ENCODE measurements at regions not wholly inside any gene's neighbourhood (a gene's known extent, or its start where the extent isn't known, plus 50 kb on each side); places are given as distances from the start of the nearest gene placed in this dataset.

- H2BK12ac ChIP-seq (ENCODE audit: low read length), result no peak overlapping the region
- no peak overlapping the region for H3K4me3 ChIP-seq (ENCODE audit: low read length in 2 of 2)
- no peaks in the 10 kb centered on the region for H3K79me1 ChIP-seq (ENCODE audit: low read depth, low read length)
- no peak overlapping the region for H3K18ac ChIP-seq (ENCODE audit: low read length)
- no CpG with 5 or more reads among the region's 1 CpG for WGBS, 2 donors (ENCODE audit: extremely low coverage in 2 of 2, insufficient read length in 2 of 2, insufficient replicate concordance in 1 of 2)
- H3K27ac ChIP-seq (replicated peaks; ENCODE audit: low read length), result no peak overlapping the region
- no peaks in the 10 kb centered on the region for H3K9me3 ChIP-seq (replicated peaks in 1 of 2; ENCODE audit: control insufficient read depth in 2 of 2, insufficient read depth in 1 of 2, low read depth in 1 of 2, low read length in 2 of 2)
- no peak overlapping the region for H2AFZ ChIP-seq (ENCODE audit: low read length)
- H2BK15ac ChIP-seq (ENCODE audit: low read length), result no peak overlapping the region
- H2BK5ac ChIP-seq (ENCODE audit: low read length), result no peak overlapping the region
- H3K9ac ChIP-seq (ENCODE audit: low read depth, low read length, poor library complexity), result no peak overlapping the region
- no peak overlapping the region for H3K23ac ChIP-seq (ENCODE audit: low read depth, low read length, poor library complexity)
- no peaks in the 10 kb centered on the region for H3K27me3 ChIP-seq (ENCODE audit: control insufficient read depth in 3 of 3, insufficient read depth in 3 of 3, low read depth in 1 of 3, low read length in 3 of 3)
- no peaks in the 10 kb centered on the region for H3K4me1 ChIP-seq (ENCODE audit: control insufficient read depth in 2 of 2, insufficient read depth in 1 of 2, low read depth in 1 of 2, low read length in 2 of 2)
- H3K14ac ChIP-seq (ENCODE audit: low read length), result no peak overlapping the region
- no peak overlapping the region for H2BK120ac ChIP-seq (ENCODE audit: low read depth, low read length)
- no peak overlapping the region for H4K8ac ChIP-seq (ENCODE audit: low read depth, low read length)
- H3K36me3 ChIP-seq (replicated peaks in 1 of 2; ENCODE audit: control insufficient read depth in 2 of 2, insufficient read depth in 2 of 2, low read length in 2 of 2), result no peaks in the 10 kb centered on the region
- H3K4me2 ChIP-seq (ENCODE audit: insufficient read depth, low read length, poor library complexity, severe bottlenecking), result no peak overlapping the region
- no peak overlapping the region for H2AK5ac ChIP-seq (ENCODE audit: low read depth, low read length)
- DNase-seq (ENCODE audit: low spot score), result no peak
- no peak overlapping the region for H3K4ac ChIP-seq (ENCODE audit: low read length)
- no peak overlapping the region for H4K91ac ChIP-seq (ENCODE audit: low read depth, low read length, poor library complexity)
These were observed 132.3 kb upstream of the RASGRP1 start for GRCh38 chr15:38696790-38697495.

GRCh38 chr15:38698254-38698653 is 133.6 kb upstream of the RASGRP1 start:
- no peak overlapping the region for H3K18ac ChIP-seq (ENCODE audit: low read length)
- no peak overlapping the region for H4K8ac ChIP-seq (ENCODE audit: low read depth, low read length)
- no peak overlapping the region for H4K91ac ChIP-seq (ENCODE audit: low read depth, low read length, poor library complexity)
- no peak overlapping the region for H2BK120ac ChIP-seq (ENCODE audit: low read depth, low read length)
- no peak overlapping the region for H3K4ac ChIP-seq (ENCODE audit: low read length)
- DNase-seq (ENCODE audit: low spot score), result no peak
- H3K9ac ChIP-seq (ENCODE audit: low read depth, low read length, poor library complexity), result no peak overlapping the region
- WGBS, 2 donors (ENCODE audit: extremely low coverage in 2 of 2, insufficient read length in 2 of 2, insufficient replicate concordance in 1 of 2), result no CpG with 5 or more reads among the region's 4 CpGs
- H2AFZ ChIP-seq (ENCODE audit: low read length), result no peak overlapping the region
- no peaks in the 10 kb centered on the region for H3K27me3 ChIP-seq (ENCODE audit: control insufficient read depth in 3 of 3, insufficient read depth in 3 of 3, low read depth in 1 of 3, low read length in 3 of 3)
- no peak overlapping the region for H3K4me2 ChIP-seq (ENCODE audit: insufficient read depth, low read length, poor library complexity, severe bottlenecking)
- H2BK5ac ChIP-seq (ENCODE audit: low read length), result no peak overlapping the region
- H3K27ac ChIP-seq (replicated peaks; ENCODE audit: low read length), result no peak overlapping the region
- no peak overlapping the region for H2BK15ac ChIP-seq (ENCODE audit: low read length)
- H3K4me3 ChIP-seq (ENCODE audit: low read length in 2 of 2), result no peak overlapping the region
- H3K9me3 ChIP-seq (replicated peaks in 1 of 2; ENCODE audit: control insufficient read depth in 2 of 2, insufficient read depth in 1 of 2, low read depth in 1 of 2, low read length in 2 of 2), result no peaks in the 10 kb centered on the region
- H3K4me1 ChIP-seq (ENCODE audit: control insufficient read depth in 2 of 2, insufficient read depth in 1 of 2, low read depth in 1 of 2, low read length in 2 of 2), result no peaks in the 10 kb centered on the region
- no peaks in the 10 kb centered on the region for H3K79me1 ChIP-seq (ENCODE audit: low read depth, low read length)
- H3K23ac ChIP-seq (ENCODE audit: low read depth, low read length, poor library complexity), result no peak overlapping the region
- no peak overlapping the region for H3K14ac ChIP-seq (ENCODE audit: low read length)
- H3K36me3 ChIP-seq (replicated peaks in 1 of 2; ENCODE audit: control insufficient read depth in 2 of 2, insufficient read depth in 2 of 2, low read length in 2 of 2), result no peaks in the 10 kb centered on the region
- no peak overlapping the region for H2AK5ac ChIP-seq (ENCODE audit: low read depth, low read length)
- H2BK12ac ChIP-seq (ENCODE audit: low read length), result no peak overlapping the region

- no peaks in the 10 kb centered on the region for H3K9me3 ChIP-seq (replicated peaks in 1 of 2; ENCODE audit: control insufficient read depth in 2 of 2, insufficient read depth in 1 of 2, low read depth in 1 of 2, low read length in 2 of 2)
- H3K27me3 ChIP-seq (ENCODE audit: control insufficient read depth in 3 of 3, insufficient read depth in 3 of 3, low read depth in 1 of 3, low read length in 3 of 3), result no peaks in the 10 kb centered on the region
- DNase-seq (ENCODE audit: low spot score), result peak; percentile 43
- H2AK5ac ChIP-seq (ENCODE audit: low read depth, low read length), result no peak overlapping the region
- H2BK15ac ChIP-seq (ENCODE audit: low read length), result no peak overlapping the region
- no peak overlapping the region for H2BK5ac ChIP-seq (ENCODE audit: low read length)
- H2BK12ac ChIP-seq (ENCODE audit: low read length), result no peak overlapping the region
- H4K8ac ChIP-seq (ENCODE audit: low read depth, low read length), result no peak overlapping the region
- no peak overlapping the region for H2AFZ ChIP-seq (ENCODE audit: low read length)
- WGBS, 2 donors (ENCODE audit: extremely low coverage in 2 of 2, insufficient read length in 2 of 2, insufficient replicate concordance in 1 of 2), result no CpG with 5 or more reads among the region's 2 CpGs
- no peaks in the 10 kb centered on the region for H3K79me1 ChIP-seq (ENCODE audit: low read depth, low read length)
- no peak overlapping the region for H4K91ac ChIP-seq (ENCODE audit: low read depth, low read length, poor library complexity)
- H3K14ac ChIP-seq (ENCODE audit: low read length), result no peak overlapping the region
- no peak overlapping the region for H3K18ac ChIP-seq (ENCODE audit: low read length)
- no peak overlapping the region for H3K23ac ChIP-seq (ENCODE audit: low read depth, low read length, poor library complexity)
- no peak overlapping the region for H2BK120ac ChIP-seq (ENCODE audit: low read depth, low read length)
- no peak overlapping the region for H3K27ac ChIP-seq (replicated peaks; ENCODE audit: low read length)
- H3K36me3 ChIP-seq (replicated peaks in 1 of 2; ENCODE audit: control insufficient read depth in 2 of 2, insufficient read depth in 2 of 2, low read length in 2 of 2), result no peaks in the 10 kb centered on the region
- H3K4ac ChIP-seq (ENCODE audit: low read length), result no peak overlapping the region
- H3K4me3 ChIP-seq (ENCODE audit: low read length in 2 of 2), result no peak overlapping the region
- no peak overlapping the region for H3K9ac ChIP-seq (ENCODE audit: low read depth, low read length, poor library complexity)
- no peaks in the 10 kb centered on the region for H3K4me1 ChIP-seq (ENCODE audit: control insufficient read depth in 2 of 2, insufficient read depth in 1 of 2, low read depth in 1 of 2, low read length in 2 of 2)
- H3K4me2 ChIP-seq (ENCODE audit: insufficient read depth, low read length, poor library complexity, severe bottlenecking), result no peak overlapping the region
These were observed 135.1 kb upstream of the RASGRP1 start for GRCh38 chr15:38699633-38700230.

- Histone ChIP-seq H3K27ac (replicated peaks; ENCODE audit: low read length) (no peak overlapping the region), H2BK12ac (ENCODE audit: low read length) (no peak overlapping the region), H3K4me1 (ENCODE audit: control insufficient read depth in 2 of 2, insufficient read depth in 1 of 2, low read depth in 1 of 2, low read length in 2 of 2) (peaks cover 0 to 3% of the 10 kb centered on the region in 2 donors), H2BK15ac (ENCODE audit: low read length) (no peak overlapping the region), H2AFZ (ENCODE audit: low read length) (no peak overlapping the region), H4K91ac (ENCODE audit: low read depth, low read length, poor library complexity) (no peak overlapping the region), H3K36me3 (replicated peaks in 1 of 2; ENCODE audit: control insufficient read depth in 2 of 2, insufficient read depth in 2 of 2, low read length in 2 of 2) (no peaks in the 10 kb centered on the region), H2BK5ac (ENCODE audit: low read length) (no peak overlapping the region), H2BK120ac (ENCODE audit: low read depth, low read length) (no peak overlapping the region), H3K14ac (ENCODE audit: low read length) (no peak overlapping the region), H3K23ac (ENCODE audit: low read depth, low read length, poor library complexity) (no peak overlapping the region), H3K4me3 (ENCODE audit: low read length in 2 of 2) (no peak overlapping the region), H3K18ac (ENCODE audit: low read length) (no peak overlapping the region), H3K9ac (ENCODE audit: low read depth, low read length, poor library complexity) (no peak overlapping the region), H3K4me2 (ENCODE audit: insufficient read depth, low read length, poor library complexity, severe bottlenecking) (no peak overlapping the region), H3K4ac (ENCODE audit: low read length) (no peak overlapping the region), H2AK5ac (ENCODE audit: low read depth, low read length) (no peak overlapping the region), H3K9me3 (replicated peaks in 1 of 2; ENCODE audit: control insufficient read depth in 2 of 2, insufficient read depth in 1 of 2, low read depth in 1 of 2, low read length in 2 of 2) (no peaks in the 10 kb centered on the region), H4K8ac (ENCODE audit: low read depth, low read length) (no peak overlapping the region), H3K27me3 (ENCODE audit: control insufficient read depth in 3 of 3, insufficient read depth in 3 of 3, low read depth in 1 of 3, low read length in 3 of 3) (peaks cover 0 to 7% (median 0%) of the 10 kb centered on the region in 3 experiments), H3K79me1 (ENCODE audit: low read depth, low read length) (no peaks in the 10 kb centered on the region)
- no peak for DNase-seq (ENCODE audit: low spot score)
- WGBS, 2 donors (ENCODE audit: extremely low coverage in 2 of 2, insufficient read length in 2 of 2, insufficient replicate concordance in 1 of 2), result no CpG with 5 or more reads among the region's 5 CpGs
These were observed 136.5 kb upstream of the RASGRP1 start for GRCh38 chr15:38701149-38701548.

Data from neuronal stem cell (in vitro differentiated cells).